ENCODE measurements at regions not wholly inside any gene's neighbourhood (a gene's known extent, or its start where the extent isn't known, plus 50 kb on each side); places are given as distances from the start of the nearest gene placed in this dataset.

DNA sequence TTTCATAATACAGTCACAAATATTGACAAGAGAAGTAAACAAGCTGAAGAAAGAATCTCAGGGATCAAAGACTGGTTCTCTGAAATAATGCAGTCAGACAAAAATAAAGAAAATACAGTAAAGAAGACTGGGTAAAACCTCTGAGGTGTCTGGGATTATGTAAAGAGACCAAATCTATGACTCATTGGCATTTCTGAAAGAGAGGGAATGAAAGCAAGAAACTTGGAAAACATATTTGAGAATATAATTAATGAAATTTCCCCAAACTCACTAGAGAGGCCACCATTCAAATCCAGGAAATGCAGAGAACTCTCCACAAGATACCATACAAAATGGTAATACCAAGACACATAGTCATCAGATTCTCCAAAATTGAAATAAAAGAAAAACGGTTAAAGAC lies 53.0 kb upstream of the GPC6 start:
- TF ChIP-seq, protein P1, sequence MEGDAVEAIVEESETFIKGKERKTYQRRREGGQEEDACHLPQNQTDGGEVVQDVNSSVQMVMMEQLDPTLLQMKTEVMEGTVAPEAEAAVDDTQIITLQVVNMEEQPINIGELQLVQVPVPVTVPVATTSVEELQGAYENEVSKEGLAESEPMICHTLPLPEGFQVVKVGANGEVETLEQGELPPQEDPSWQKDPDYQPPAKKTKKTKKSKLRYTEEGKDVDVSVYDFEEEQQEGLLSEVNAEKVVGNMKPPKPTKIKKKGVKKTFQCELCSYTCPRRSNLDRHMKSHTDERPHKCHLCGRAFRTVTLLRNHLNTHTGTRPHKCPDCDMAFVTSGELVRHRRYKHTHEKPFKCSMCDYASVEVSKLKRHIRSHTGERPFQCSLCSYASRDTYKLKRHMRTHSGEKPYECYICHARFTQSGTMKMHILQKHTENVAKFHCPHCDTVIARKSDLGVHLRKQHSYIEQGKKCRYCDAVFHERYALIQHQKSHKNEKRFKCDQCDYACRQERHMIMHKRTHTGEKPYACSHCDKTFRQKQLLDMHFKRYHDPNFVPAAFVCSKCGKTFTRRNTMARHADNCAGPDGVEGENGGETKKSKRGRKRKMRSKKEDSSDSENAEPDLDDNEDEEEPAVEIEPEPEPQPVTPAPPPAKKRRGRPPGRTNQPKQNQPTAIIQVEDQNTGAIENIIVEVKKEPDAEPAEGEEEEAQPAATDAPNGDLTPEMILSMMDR (IDR thresholded peaks at IDR 0.05; ENCODE audit: low read depth, low read length, poor library complexity, severe bottlenecking): no peak
- no peak for TF ChIP-seq EZH2phosphoT487 (IDR thresholded peaks at IDR 0.05; ENCODE audit: borderline replicate concordance, low read length)
- H4K20me1 ChIP-seq (ENCODE audit: control insufficient read depth, insufficient read depth, low read depth, low read length): no peaks in the 10 kb centered on the region

DNA sequence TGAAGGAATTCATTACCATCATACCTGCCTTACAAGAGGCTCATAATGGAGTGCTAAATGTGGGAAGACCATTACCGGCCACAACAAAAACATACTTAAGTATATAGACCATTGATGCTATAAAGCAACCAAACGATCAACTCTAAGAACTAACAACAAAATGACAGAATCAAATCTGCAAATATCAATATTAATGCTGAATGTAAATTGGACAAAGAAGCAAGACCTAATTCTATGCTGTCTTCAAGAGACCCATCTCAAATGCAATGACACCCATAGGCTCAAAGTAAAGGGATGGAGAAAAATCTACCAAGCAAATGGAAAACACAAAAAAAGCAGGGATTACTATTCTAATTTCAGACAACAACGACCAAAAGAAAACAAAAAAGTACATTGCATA lies 52.3 kb upstream of the GPC6 start:
- no peaks in the 10 kb centered on the region for H3F3A ChIP-seq (ENCODE audit: control insufficient read depth, insufficient read depth)
- TF ChIP-seq, protein P1 (IDR thresholded peaks at IDR 0.05; ENCODE audit: low read depth, low read length, poor library complexity, severe bottlenecking): no peak
- TF ChIP-seq EZH2phosphoT487 (IDR thresholded peaks at IDR 0.05; ENCODE audit: borderline replicate concordance, low read length): no peak
- no peak overlapping the region for H3K4me3 ChIP-seq (ENCODE audit: low read length)
- H3K9me3 ChIP-seq (ENCODE audit: control insufficient read depth, insufficient read depth, low read length): no peaks in the 10 kb centered on the region
- no peak overlapping the region for H3K4me2 ChIP-seq (ENCODE audit: low read length)
- no peaks in the 10 kb centered on the region for H3K36me3 ChIP-seq (ENCODE audit: control insufficient read depth, low read length)
- no peaks in the 10 kb centered on the region for H3K9me2 ChIP-seq (replicated peaks; ENCODE audit: control insufficient read depth, low read length)
- no peaks in the 10 kb centered on the region for H3K79me2 ChIP-seq (ENCODE audit: control insufficient read depth, low read length)
- no peak overlapping the region for H3K27ac ChIP-seq (ENCODE audit: low read depth, low read length)
- no peaks in the 10 kb centered on the region for H3K4me1 ChIP-seq (ENCODE audit: control insufficient read depth, low read length)
- H4K20me1 ChIP-seq (ENCODE audit: control insufficient read depth, insufficient read depth, low read depth, low read length): no peaks in the 10 kb centered on the region
- no peaks in the 10 kb centered on the region for H3K27me3 ChIP-seq (ENCODE audit: control insufficient read depth, low read length)

More for the DNA sequence above, 53.0 kb upstream of the GPC6 start:
- no peak overlapping the region for H3K27ac ChIP-seq (ENCODE audit: low read depth, low read length)
- no peak overlapping the region for H3K4me2 ChIP-seq (ENCODE audit: low read length)
- no peaks in the 10 kb centered on the region for H3K79me2 ChIP-seq (ENCODE audit: control insufficient read depth, low read length)
- H3K9me2 ChIP-seq (replicated peaks; ENCODE audit: control insufficient read depth, low read length): no peaks in the 10 kb centered on the region
- H3K27me3 ChIP-seq (ENCODE audit: control insufficient read depth, low read length): no peaks in the 10 kb centered on the region
- no peaks in the 10 kb centered on the region for H3F3A ChIP-seq (ENCODE audit: control insufficient read depth, insufficient read depth)
- no peaks in the 10 kb centered on the region for H3K4me1 ChIP-seq (ENCODE audit: control insufficient read depth, low read length)
- H3K9me3 ChIP-seq (ENCODE audit: control insufficient read depth, insufficient read depth, low read length): no peaks in the 10 kb centered on the region
- no peaks in the 10 kb centered on the region for H3K36me3 ChIP-seq (ENCODE audit: control insufficient read depth, low read length)
- H3K4me3 ChIP-seq (ENCODE audit: low read length): no peak overlapping the region
